ENCODE measurements at regions not wholly inside any gene's neighbourhood (a gene's known extent, or its start where the extent isn't known, plus 50 kb on each side); places are given as distances from the start of the nearest gene placed in this dataset.
A peak's percentile ranks its signal among the peaks of the same experiment; 100 is the strongest.

GRCh38 chr15:29428925-29429573 lies 159.4 kb upstream of the NSMCE3 start:
- Histone ChIP-seq H3K9me3 (peaks cover 4% of the 10 kb centered on the region; the same call in 1 of the 3 replicates), H3K4me1 (no peaks in the 10 kb centered on the region), H3K4me3 (no peak overlapping the region), H3K27ac (no peak overlapping the region), H3K4me2 (no peak overlapping the region)
- POLR2A ChIA-PET = no interaction called here
- FAIRE-seq = no peak
- 28% methylated on average over 7 of the region's 7 CpGs for WGBS (ENCODE audit: missing lambda C conversion rate)
- CTCF ChIA-PET = no interaction called here
- TF ChIP-seq TP53 (CRISPR knock-in tag; IDR thresholded peaks at IDR 0.05) (no peak), CHD4 (IDR thresholded peaks at IDR 0.05; ENCODE audit: borderline replicate concordance) (no peak), NPAS2 (CRISPR knock-in tag; IDR thresholded peaks at IDR 0.05; ENCODE audit: borderline replicate concordance) (no peak), CEBPB (IDR thresholded peaks at IDR 0.05) (no peak), MAFK (IDR thresholded peaks at IDR 0.05; ENCODE audit: partially characterized antibody) (no peak), KDM5A (IDR thresholded peaks at IDR 0.05) (no peak), MAZ (IDR thresholded peaks at IDR 0.05; ENCODE audit: borderline replicate concordance, low read depth, low read length) (no peak)
- ATAC-seq = no peak
- no peak for DNase-seq (ENCODE audit: low read depth in 1 of 2, low spot score in 1 of 2)

GRCh38 chr15:29425864-29426263 lies 156.2 kb upstream of the NSMCE3 start:
- no peak for DNase-seq (ENCODE audit: low read depth in 1 of 2, low spot score in 1 of 2)
- FAIRE-seq = no peak
- ATAC-seq = no peak

GRCh38 chr15:29424118-29424517 lies 154.5 kb upstream of the NSMCE3 start:
- TF ChIP-seq ZFP36 (IDR thresholded peaks at IDR 0.05; ENCODE audit: borderline replicate concordance, partially characterized antibody) (no peak), EHF (CRISPR knock-in tag; IDR thresholded peaks at IDR 0.05) (no peak), REST (IDR thresholded peaks at IDR 0.05) (no peak), SREBF2 (IDR thresholded peaks at IDR 0.05) (no peak), MAFK (IDR thresholded peaks at IDR 0.05; ENCODE audit: partially characterized antibody) (peak; percentile 65)
- H3K27ac ChIP-seq = no peak overlapping the region
- 16% methylated on average over 4 of the region's 4 CpGs for WGBS (ENCODE audit: missing lambda C conversion rate)
- no peaks in the 10 kb centered on the region for H3K4me1 ChIP-seq
- H3K4me2 ChIP-seq = no peak overlapping the region
- ATAC-seq = peak in 1 of 2 experiments; percentile 67; a peak in 3 of 6 replicates
- FAIRE-seq = no peak
- peaks cover 4% of the 10 kb centered on the region; the same call in 1 of the 3 replicates for H3K9me3 ChIP-seq
- H3K4me3 ChIP-seq = no peak overlapping the region
- CTCF ChIA-PET = interaction anchor here (2.0 kb wide), 1 partner anchor 13 kb away, joined by 4 read pairs; no protein-coding TSS in a partner anchor
- peak in 1 of 2 experiments; percentile 27 for DNase-seq (ENCODE audit: low read depth in 1 of 2, low spot score in 1 of 2)
- POLR2A ChIA-PET = no interaction called here

More at GRCh38 chr15:29425864-29426263, 156.2 kb upstream of the NSMCE3 start:
- Histone ChIP-seq H3K4me1 (no peaks in the 10 kb centered on the region), H3K9me3 (peaks cover 4% of the 10 kb centered on the region; the same call in 1 of the 3 replicates), H3K27ac (no peak overlapping the region), H3K4me2 (no peak overlapping the region), H3K4me3 (no peak overlapping the region)
- TF ChIP-seq NPAS2 (CRISPR knock-in tag; IDR thresholded peaks at IDR 0.05; ENCODE audit: borderline replicate concordance) = no peak
- TF ChIP-seq, protein P1, sequence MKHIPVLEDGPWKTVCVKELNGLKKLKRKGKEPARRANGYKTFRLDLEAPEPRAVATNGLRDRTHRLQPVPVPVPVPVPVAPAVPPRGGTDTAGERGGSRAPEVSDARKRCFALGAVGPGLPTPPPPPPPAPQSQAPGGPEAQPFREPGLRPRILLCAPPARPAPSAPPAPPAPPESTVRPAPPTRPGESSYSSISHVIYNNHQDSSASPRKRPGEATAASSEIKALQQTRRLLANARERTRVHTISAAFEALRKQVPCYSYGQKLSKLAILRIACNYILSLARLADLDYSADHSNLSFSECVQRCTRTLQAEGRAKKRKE (CRISPR knock-in tag; IDR thresholded peaks at IDR 0.05; ENCODE audit: low read depth) = no peak
- no peak for TF ChIP-seq JUN (IDR thresholded peaks at IDR 0.05)
- TF ChIP-seq FOXS1 (CRISPR knock-in tag; IDR thresholded peaks at IDR 0.05) = no peak
- no peak for TF ChIP-seq ESRRA (IDR thresholded peaks at IDR 0.05; ENCODE audit: borderline replicate concordance, low read length)
- TF ChIP-seq HES2 (IDR thresholded peaks at IDR 0.05) = no peak
- no peak for TF ChIP-seq JUNB (IDR thresholded peaks at IDR 0.05)
- no peak for TF ChIP-seq CEBPB (IDR thresholded peaks at IDR 0.05)
- no peak for TF ChIP-seq RAD21 (conservative IDR thresholded peaks at IDR 0.05 in 1 of 2, IDR thresholded peaks at IDR 0.05 in 1 of 2)
- no peak for TF ChIP-seq MAX (IDR thresholded peaks at IDR 0.05)
- TF ChIP-seq KDM1A (IDR thresholded peaks at IDR 0.05; ENCODE audit: low read depth) = no peak
- no peak for TF ChIP-seq ZFP36 (IDR thresholded peaks at IDR 0.05; ENCODE audit: borderline replicate concordance, partially characterized antibody)
- POLR2A ChIA-PET = no interaction called here
- CTCF ChIA-PET = interaction anchor here (1.3 to 2.0 kb wide), 2 partner anchors 12 to 109 kb away, joined by 3 to 4 read pairs; no protein-coding TSS in a partner anchor
